Effector memory CD4-positive, alpha-beta T cell (primary cell): ENCODE measurements at regions not wholly inside any gene's neighbourhood (a gene's known extent, or its start where the extent isn't known, plus 50 kb on each side); places are given as distances from the start of the nearest gene placed in this dataset.

Experiments
- DNase-seq, 3 donors: peaks; one replicate each; pipeline ENCODE4 v3.0.0-alpha.2; 2020
- H3K27ac ChIP-seq: 2 replicates; pipeline ENCODE4 v1.7.0; 2013; ENCODE audit warnings: mild to moderate bottlenecking, low read length, moderate library complexity; ENCODE audit not compliant: insufficient read depth, poor library complexity, severe bottlenecking
- H3K27me3 ChIP-seq: replicated peaks from 2 replicates; pipeline ENCODE4 v1.7.0; 2013; ENCODE audit warnings: mild to moderate bottlenecking, low read length; ENCODE audit not compliant: insufficient read depth, control insufficient read depth, poor library complexity, severe bottlenecking
- H3K36me3 ChIP-seq: 2 replicates; pipeline ENCODE4 v1.7.0; 2013; ENCODE audit warnings: mild to moderate bottlenecking, low read length, moderate library complexity; ENCODE audit not compliant: control insufficient read depth, insufficient read depth
- H3K4me1 ChIP-seq: 2 replicates; pipeline ENCODE4 v1.7.0; 2013; ENCODE audit warnings: low read length, mild to moderate bottlenecking; ENCODE audit not compliant: control insufficient read depth, insufficient read depth, poor library complexity, severe bottlenecking
- H3K4me3 ChIP-seq: 2 replicates; pipeline ENCODE4 v1.7.0; 2013; ENCODE audit warnings: low read length, low read depth, mild to moderate bottlenecking; ENCODE audit not compliant: insufficient read depth, poor library complexity, severe bottlenecking
- H3K9me3 ChIP-seq: 2 replicates; pipeline ENCODE4 v1.7.0; 2013; ENCODE audit warnings: mild to moderate bottlenecking, low read length, moderate library complexity; ENCODE audit not compliant: control insufficient read depth

GRCh38 chr7:25356534-25357151 is 128.4 kb upstream of the NPVF start:
- Histone ChIP-seq H3K27me3 (no peaks in the 10 kb centered on the region), H3K36me3 (no peaks in the 10 kb centered on the region), H3K4me3 (no peak overlapping the region), H3K27ac (no peak overlapping the region), H3K4me1 (no peaks in the 10 kb centered on the region), H3K9me3 (no peaks in the 10 kb centered on the region)
- DNase-seq: no peak

DNA sequence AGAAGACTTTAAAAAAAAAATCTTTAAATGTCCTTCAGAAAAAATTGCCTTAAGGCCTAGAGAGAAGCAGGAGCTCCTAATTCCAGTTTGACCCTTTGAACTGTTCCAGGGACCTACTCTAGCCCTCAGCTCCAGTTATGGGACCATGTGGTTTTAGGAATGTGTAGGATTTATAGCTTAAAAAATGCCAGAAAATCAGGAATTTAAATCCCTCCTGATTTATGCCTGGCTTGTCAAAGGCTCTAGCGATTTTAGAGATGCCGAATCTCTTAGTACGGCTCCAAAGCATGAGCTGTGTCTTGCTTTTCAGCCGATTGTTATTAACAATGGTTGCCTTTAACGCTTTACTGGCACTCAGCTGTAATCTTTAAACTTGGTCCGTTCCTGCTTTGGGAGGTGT is 130.6 kb upstream of the NPVF start:
- no peaks in the 10 kb centered on the region for H3K4me1 ChIP-seq
- H3K4me3 ChIP-seq: no peak overlapping the region
- H3K27ac ChIP-seq: no peak overlapping the region
- no peaks in the 10 kb centered on the region for H3K36me3 ChIP-seq
- DNase-seq: no peak
- no peaks in the 10 kb centered on the region for H3K27me3 ChIP-seq
- H3K9me3 ChIP-seq: no peaks in the 10 kb centered on the region

GRCh38 chr7:25359471-25360059 is 131.3 kb upstream of the NPVF start:
- H3K27ac ChIP-seq: no peak overlapping the region
- H3K4me1 ChIP-seq: no peaks in the 10 kb centered on the region
- no peak overlapping the region for H3K4me3 ChIP-seq
- no peaks in the 10 kb centered on the region for H3K27me3 ChIP-seq
- no peaks in the 10 kb centered on the region for H3K36me3 ChIP-seq
- no peak for DNase-seq
- H3K9me3 ChIP-seq: no peaks in the 10 kb centered on the region

DNA sequence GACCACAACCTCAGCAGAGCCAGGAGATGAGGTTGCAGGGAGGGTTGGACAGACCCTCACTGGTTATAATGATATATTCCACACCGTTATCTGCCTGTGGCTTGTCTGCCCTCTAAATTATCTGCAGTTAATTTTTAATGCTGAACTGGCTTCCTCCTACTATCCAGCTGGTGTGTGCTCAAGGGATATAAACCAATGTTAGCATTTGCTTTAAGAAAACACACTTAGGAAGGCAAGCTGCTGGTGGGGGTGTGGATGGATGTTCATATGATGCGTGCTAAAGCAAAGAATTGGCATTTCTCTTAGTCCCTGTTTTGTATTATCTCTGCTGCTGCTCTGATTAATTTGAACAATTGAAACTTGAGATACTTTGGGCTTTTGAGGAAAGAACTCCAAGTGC is 132.2 kb upstream of the NPVF start:
- Histone ChIP-seq H3K27ac (no peak overlapping the region), H3K9me3 (no peaks in the 10 kb centered on the region), H3K36me3 (no peaks in the 10 kb centered on the region), H3K4me1 (no peaks in the 10 kb centered on the region), H3K4me3 (no peak overlapping the region), H3K27me3 (no peaks in the 10 kb centered on the region)
- no peak for DNase-seq

DNA sequence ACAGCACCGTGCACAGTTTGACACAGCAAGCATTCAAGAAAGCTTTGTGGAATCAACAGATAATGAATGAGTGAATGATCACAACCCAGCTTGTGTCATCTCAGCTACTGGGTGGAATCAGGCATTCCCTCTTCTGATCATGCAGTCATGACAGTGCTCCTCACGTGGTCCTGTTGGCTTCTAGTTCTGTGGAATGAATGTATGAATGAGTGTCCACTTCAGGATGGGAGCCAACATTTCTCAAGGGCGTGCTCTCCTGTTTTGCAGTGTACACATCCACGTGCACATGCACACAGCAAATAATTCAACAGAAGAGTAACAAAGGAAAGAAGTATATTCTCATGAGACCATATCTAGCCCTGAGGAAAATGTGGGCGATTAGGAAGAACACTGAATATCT is 133.1 kb upstream of the NPVF start:
- H3K27ac ChIP-seq: no peak overlapping the region
- no peak overlapping the region for H3K4me3 ChIP-seq
- H3K9me3 ChIP-seq: no peaks in the 10 kb centered on the region
- H3K36me3 ChIP-seq: no peaks in the 10 kb centered on the region
- DNase-seq: no peak
- H3K27me3 ChIP-seq: no peaks in the 10 kb centered on the region
- H3K4me1 ChIP-seq: no peaks in the 10 kb centered on the region

- Histone ChIP-seq H3K4me3 (no peak overlapping the region), H3K9me3 (no peaks in the 10 kb centered on the region), H3K27ac (no peak overlapping the region), H3K4me1 (no peaks in the 10 kb centered on the region), H3K27me3 (no peaks in the 10 kb centered on the region), H3K36me3 (no peaks in the 10 kb centered on the region)
- DNase-seq: no peak
These were observed 133.6 kb upstream of the NPVF start for GRCh38 chr7:25361863-25362262.

GRCh38 chr7:25368599-25369201 is 140.4 kb upstream of the NPVF start:
- Histone ChIP-seq H3K27me3 (no peaks in the 10 kb centered on the region), H3K4me3 (no peak overlapping the region), H3K27ac (no peak overlapping the region), H3K36me3 (no peaks in the 10 kb centered on the region), H3K4me1 (no peaks in the 10 kb centered on the region), H3K9me3 (no peaks in the 10 kb centered on the region)
- no peak for DNase-seq

DNA sequence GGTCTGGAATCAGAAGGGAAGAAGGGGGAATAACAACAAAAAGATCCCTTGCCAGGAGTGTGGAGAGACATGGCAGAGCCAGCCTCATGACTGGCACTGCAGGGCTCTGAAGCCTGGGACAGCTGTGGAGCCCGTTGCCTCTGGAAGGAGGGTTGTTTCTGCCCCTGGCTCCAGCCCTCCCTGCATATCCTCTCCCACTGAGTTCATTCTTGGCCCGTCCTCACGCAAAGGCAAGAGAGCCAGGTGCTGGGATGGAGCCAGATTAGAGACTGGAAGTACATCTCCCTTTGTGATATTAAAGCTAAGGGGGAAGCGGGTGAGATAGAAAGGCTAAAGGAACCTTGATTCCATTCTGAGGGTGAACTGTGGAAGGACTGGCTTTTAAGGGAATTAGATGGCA is 141.5 kb upstream of the NPVF start:
- no peak overlapping the region for H3K27ac ChIP-seq
- no peaks in the 10 kb centered on the region for H3K4me1 ChIP-seq
- H3K9me3 ChIP-seq: no peaks in the 10 kb centered on the region
- no peak for DNase-seq
- H3K4me3 ChIP-seq: no peak overlapping the region
- H3K36me3 ChIP-seq: no peaks in the 10 kb centered on the region
- no peaks in the 10 kb centered on the region for H3K27me3 ChIP-seq

- no peaks in the 10 kb centered on the region for H3K4me1 ChIP-seq
- no peaks in the 10 kb centered on the region for H3K36me3 ChIP-seq
- H3K4me3 ChIP-seq: no peak overlapping the region
- H3K9me3 ChIP-seq: no peaks in the 10 kb centered on the region
- DNase-seq: no peak
- H3K27me3 ChIP-seq: peaks cover 2% of the 10 kb centered on the region
- no peak overlapping the region for H3K27ac ChIP-seq
These were observed 143.7 kb upstream of the NPVF start for GRCh38 chr7:25371972-25372371.

DNA sequence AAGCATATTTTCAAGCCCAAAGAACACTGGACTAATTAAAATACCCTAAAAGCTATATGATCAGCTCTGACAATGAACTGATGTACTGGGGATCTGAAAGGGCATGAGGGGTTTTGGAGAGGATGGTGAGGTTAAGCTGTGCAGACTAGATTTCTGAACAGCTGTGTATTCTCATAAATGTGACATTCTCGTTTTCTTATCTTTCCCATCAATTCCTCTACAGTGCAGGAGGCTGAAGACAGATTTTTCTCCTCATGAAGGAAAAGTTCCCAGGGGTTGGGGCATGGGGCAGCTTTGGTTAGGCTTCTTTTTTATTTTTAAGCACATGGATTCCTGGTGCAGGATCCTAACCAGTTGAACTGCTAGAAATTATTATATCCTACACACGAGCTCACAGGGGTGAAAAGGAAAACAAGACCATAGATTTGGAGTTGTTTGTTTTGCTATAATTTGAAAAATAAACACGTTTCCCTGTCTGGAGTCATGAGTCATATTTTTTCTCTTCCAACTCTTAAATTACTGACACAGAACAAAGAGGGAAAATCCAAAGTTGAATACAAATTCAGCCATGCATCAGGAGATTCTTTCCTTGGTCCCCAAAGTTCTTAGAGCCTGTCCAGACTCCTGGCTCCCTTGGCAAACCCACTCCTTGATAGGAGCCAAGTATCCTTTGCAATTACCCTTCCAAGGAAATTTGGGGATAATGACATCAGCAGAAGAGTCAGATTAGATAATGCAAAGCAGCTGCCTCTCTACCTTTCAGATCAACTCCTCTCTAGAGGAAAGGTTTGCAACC is 147.7 kb upstream of the NPVF start:
- Histone ChIP-seq H3K36me3 (no peaks in the 10 kb centered on the region), H3K4me1 (no peaks in the 10 kb centered on the region), H3K27ac (no peak overlapping the region), H3K4me3 (no peak overlapping the region), H3K9me3 (no peaks in the 10 kb centered on the region), H3K27me3 (peaks cover 2% of the 10 kb centered on the region)
- DNase-seq: no peak
